C4-2B (cell line): ENCODE measurements at regions not wholly inside any gene's neighbourhood (a gene's known extent, or its start where the extent isn't known, plus 50 kb on each side); places are given as distances from the start of the nearest gene placed in this dataset.

ENCODE experiments used
- ZFX ChIP-seq: fragments of 450-650 bp; IDR thresholded peaks from 2 replicates; pipeline ENCODE4 v1.6.1; 2017
- TF ChIP-seq, protein P1 (sequence below): fragments of 450-650 bp; conservative IDR thresholded peaks from 2 replicates; pipeline ENCODE4 v1.5.1; 2017; ENCODE audit warnings: mild to moderate bottlenecking

DNA sequence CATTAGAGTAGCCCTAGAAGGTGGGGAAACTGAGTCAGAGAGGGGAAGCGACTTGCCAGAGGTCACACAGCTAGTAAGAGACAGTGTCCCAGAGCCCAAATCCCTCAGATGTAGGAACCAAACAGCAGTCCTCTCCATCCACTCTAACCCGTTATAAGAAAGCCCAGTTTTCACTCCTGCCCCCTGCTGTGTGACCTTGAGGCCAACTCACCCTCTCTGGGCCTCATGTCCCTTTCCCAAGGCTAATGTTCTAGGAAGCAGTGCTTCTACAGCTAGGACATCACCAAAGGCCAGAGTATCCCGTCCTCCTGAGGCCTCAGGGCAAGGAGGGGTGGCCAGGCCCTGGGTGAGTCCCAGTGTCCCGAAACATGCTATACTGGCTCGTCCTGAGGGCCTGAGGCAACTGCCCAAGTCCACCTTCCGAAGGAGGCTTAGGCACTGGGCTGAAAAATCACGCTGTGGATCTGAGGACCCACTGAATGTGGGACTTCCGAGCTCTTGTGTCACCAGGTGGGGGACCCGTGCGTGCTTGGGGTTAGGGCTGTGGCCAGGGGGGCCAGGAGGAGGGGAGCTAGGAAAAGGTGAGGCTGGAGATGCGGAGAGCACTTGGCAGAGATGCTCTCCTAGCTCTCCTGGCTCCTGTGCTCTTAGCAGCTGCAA is 109.2 kb upstream of the SLC6A11 start:
- TF ChIP-seq, protein P1, sequence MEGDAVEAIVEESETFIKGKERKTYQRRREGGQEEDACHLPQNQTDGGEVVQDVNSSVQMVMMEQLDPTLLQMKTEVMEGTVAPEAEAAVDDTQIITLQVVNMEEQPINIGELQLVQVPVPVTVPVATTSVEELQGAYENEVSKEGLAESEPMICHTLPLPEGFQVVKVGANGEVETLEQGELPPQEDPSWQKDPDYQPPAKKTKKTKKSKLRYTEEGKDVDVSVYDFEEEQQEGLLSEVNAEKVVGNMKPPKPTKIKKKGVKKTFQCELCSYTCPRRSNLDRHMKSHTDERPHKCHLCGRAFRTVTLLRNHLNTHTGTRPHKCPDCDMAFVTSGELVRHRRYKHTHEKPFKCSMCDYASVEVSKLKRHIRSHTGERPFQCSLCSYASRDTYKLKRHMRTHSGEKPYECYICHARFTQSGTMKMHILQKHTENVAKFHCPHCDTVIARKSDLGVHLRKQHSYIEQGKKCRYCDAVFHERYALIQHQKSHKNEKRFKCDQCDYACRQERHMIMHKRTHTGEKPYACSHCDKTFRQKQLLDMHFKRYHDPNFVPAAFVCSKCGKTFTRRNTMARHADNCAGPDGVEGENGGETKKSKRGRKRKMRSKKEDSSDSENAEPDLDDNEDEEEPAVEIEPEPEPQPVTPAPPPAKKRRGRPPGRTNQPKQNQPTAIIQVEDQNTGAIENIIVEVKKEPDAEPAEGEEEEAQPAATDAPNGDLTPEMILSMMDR = no peak
- no peak for TF ChIP-seq ZFX
